ENCODE measurements at regions not wholly inside any gene's neighbourhood (a gene's known extent, or its start where the extent isn't known, plus 50 kb on each side); places are given as distances from the start of the nearest gene placed in this dataset.
"Not testable (repeated sequence)": the region's sequence is repeated elsewhere in the genome, so short reads cannot be mapped to it uniquely, and the experiment has no call there.

DNA sequence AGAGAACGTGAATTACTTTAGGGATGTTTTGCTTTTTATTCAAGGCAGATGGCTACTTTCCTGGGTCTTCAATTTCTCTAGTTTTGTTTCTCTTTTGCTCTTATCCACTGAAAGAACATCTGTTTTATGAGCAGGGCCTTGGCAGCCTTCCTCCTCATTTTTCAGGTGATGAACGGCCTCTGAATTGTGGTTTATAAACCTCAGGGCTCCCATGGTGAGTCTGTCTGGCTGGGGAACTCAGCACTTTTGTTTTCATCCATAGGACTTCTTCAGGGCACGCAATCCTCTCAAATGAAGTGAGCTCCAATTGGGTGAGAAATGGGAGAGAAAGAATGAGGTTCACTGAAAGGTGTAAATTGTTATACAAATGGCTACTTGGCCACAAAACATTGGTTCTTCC, 186.4 kb upstream of the ERCC4 start:
- TF ChIP-seq, protein P1, sequence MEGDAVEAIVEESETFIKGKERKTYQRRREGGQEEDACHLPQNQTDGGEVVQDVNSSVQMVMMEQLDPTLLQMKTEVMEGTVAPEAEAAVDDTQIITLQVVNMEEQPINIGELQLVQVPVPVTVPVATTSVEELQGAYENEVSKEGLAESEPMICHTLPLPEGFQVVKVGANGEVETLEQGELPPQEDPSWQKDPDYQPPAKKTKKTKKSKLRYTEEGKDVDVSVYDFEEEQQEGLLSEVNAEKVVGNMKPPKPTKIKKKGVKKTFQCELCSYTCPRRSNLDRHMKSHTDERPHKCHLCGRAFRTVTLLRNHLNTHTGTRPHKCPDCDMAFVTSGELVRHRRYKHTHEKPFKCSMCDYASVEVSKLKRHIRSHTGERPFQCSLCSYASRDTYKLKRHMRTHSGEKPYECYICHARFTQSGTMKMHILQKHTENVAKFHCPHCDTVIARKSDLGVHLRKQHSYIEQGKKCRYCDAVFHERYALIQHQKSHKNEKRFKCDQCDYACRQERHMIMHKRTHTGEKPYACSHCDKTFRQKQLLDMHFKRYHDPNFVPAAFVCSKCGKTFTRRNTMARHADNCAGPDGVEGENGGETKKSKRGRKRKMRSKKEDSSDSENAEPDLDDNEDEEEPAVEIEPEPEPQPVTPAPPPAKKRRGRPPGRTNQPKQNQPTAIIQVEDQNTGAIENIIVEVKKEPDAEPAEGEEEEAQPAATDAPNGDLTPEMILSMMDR (IDR thresholded peaks at IDR 0.05): no peak
- no peak overlapping the region for H3K9ac ChIP-seq
- no peak overlapping the region for H3K4me2 ChIP-seq (ENCODE audit: low read length)
- H3K27ac ChIP-seq: no peak overlapping the region
- H3K36me3 ChIP-seq (ENCODE audit: control insufficient read depth, insufficient read depth, low read length): no peaks in the 10 kb centered on the region
- no peak overlapping the region for H3K4me3 ChIP-seq (ENCODE audit: low read depth, low read length)
- no peaks in the 10 kb centered on the region for H3K9me3 ChIP-seq (ENCODE audit: control insufficient read depth, low read length)
- no peaks in the 10 kb centered on the region for H3K79me2 ChIP-seq
- H3K4me1 ChIP-seq: no peaks in the 10 kb centered on the region
- H3K27me3 ChIP-seq (ENCODE audit: control insufficient read depth, insufficient read depth, low read length): no peaks in the 10 kb centered on the region
- no peak overlapping the region for H2AFZ ChIP-seq

DNA sequence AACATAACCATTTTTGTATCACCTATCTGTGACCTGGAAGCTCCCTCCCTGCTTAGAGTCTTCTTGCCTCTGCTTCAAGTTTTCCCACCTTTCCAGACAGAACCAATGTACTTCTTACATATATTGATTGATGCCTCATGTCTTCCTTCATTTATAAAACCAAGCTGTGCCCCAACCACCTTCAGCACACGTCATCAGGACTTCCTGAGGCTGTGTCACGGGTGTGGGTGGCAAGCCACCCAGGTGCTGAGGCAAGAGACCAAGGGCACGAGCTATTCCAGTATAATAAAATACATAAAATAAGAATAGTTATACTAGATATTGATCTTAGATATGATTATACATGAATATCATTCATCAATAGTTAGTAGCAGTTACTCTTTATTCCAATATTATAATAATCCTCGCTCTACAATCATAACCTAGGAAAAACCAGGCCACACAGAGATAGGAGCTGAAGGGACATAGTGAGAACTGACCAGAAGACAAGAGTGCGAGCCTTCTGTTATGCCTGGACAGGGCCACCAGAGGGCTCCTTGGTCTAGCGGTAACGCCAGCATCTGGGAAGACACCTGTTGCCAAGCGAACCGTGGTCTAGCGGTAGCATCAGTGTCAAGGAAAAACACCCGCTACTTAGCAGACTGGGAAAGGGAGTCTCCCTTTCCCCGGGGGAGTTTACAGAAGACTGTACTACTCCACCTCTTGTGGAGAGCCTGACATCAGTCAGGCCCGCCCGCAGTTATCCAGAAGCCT, 180.2 kb upstream of the ERCC4 start:
- not testable (repeated sequence) for H3K4me1 ChIP-seq; H3K4me2 ChIP-seq (ENCODE audit: low read length); H2AFZ ChIP-seq; H3K27ac ChIP-seq; H3K4me3 ChIP-seq (ENCODE audit: low read depth, low read length); H3K9ac ChIP-seq; H3K9me3 ChIP-seq (ENCODE audit: control insufficient read depth, low read length); H3K36me3 ChIP-seq (ENCODE audit: control insufficient read depth, insufficient read depth, low read length); H3K27me3 ChIP-seq (ENCODE audit: control insufficient read depth, insufficient read depth, low read length); H3K79me2 ChIP-seq

DNA sequence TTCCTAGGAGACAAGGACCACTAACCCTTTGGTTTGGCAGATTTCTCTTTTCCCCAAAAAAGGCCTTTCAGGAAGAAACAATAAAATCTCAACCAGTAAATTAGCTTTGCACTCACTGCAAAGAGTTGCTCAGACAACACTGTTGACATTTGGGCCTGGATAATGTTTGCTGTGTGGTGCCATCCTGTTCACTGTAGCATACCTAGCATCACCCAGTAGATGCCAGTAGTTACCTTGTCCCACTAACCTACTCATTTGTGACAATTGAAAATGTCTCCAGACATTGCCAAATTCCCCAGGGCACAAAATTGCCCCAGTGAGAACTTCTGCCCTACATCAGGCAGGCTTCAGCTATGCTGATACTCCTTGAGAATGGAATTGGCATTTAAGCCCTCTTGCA, 177.0 kb upstream of the ERCC4 start:
- no peaks in the 10 kb centered on the region for H3K79me2 ChIP-seq
- H3K4me3 ChIP-seq (ENCODE audit: low read depth, low read length): no peak overlapping the region
- TF ChIP-seq, protein P1 (IDR thresholded peaks at IDR 0.05): no peak
- H3K4me2 ChIP-seq (ENCODE audit: low read length): no peak overlapping the region
- H3K27me3 ChIP-seq (ENCODE audit: control insufficient read depth, insufficient read depth, low read length): no peaks in the 10 kb centered on the region
- H3K4me1 ChIP-seq: no peaks in the 10 kb centered on the region
- H3K9ac ChIP-seq: no peak overlapping the region
- H2AFZ ChIP-seq: no peak overlapping the region
- no peaks in the 10 kb centered on the region for H3K9me3 ChIP-seq (ENCODE audit: control insufficient read depth, low read length)
- no peak overlapping the region for H3K27ac ChIP-seq
- no peaks in the 10 kb centered on the region for H3K36me3 ChIP-seq (ENCODE audit: control insufficient read depth, insufficient read depth, low read length)

DNA sequence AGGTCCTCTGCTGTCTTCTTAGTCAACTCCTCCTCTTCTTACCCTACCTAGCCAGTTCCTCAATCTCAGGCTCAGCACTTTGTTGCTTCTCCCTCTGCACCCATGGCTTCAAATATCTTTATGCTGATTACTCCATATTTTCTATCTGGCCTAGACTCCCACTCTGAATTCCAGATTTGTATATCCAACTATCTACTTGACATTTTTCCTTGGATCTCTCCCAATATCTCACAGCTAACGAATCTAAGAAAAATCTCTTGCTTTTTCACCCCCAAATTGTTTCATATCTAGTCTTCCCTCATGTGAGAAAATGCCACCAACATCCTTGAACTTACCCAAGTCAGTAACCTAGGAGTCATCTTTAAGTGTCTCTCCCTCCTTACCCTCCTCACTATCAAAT, 176.4 kb upstream of the ERCC4 start:
- Histone ChIP-seq H3K4me3 (ENCODE audit: low read depth, low read length) (no peak overlapping the region), H3K4me2 (ENCODE audit: low read length) (no peak overlapping the region), H3K4me1 (no peaks in the 10 kb centered on the region), H3K9ac (no peak overlapping the region), H3K36me3 (ENCODE audit: control insufficient read depth, insufficient read depth, low read length) (no peaks in the 10 kb centered on the region), H3K79me2 (no peaks in the 10 kb centered on the region), H3K27me3 (ENCODE audit: control insufficient read depth, insufficient read depth, low read length) (no peaks in the 10 kb centered on the region), H2AFZ (no peak overlapping the region), H3K27ac (no peak overlapping the region), H3K9me3 (ENCODE audit: control insufficient read depth, low read length) (no peaks in the 10 kb centered on the region)
- TF ChIP-seq, protein P1 (IDR thresholded peaks at IDR 0.05): no peak

DNA sequence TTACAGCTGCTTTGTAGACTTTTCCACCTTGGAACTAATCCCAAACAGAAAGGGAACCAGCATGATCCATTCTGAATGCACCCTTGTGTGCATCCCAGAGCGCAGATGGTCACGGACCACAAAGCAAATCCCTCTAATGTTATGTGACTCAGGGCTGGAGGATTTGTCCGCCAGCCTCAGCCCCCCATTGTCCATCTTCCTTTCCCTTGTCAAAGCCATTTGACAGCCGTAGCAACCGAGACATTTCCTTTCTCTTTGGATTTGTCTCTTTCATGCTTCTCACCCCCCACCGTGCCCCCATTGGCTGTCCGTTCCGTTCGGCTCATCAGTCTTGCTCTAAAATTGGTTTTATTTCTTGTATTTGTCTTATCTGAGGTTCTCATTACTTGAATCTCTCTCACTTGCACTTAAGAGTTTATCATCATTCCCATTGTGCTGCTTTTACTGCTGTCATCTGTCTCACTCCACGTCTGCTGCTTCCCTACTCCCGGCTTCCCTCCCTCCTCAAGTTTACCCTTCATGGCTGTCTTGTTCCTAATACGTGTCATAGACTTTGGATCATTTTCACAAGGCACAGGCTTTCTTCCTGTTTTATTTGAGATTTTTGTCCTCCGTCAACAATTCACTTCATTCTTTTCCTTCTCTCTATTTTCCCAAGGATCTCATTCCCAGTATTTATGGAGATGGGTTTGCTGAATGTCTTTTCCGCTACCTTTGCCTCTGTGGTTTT, 163.4 kb upstream of the ERCC4 start:
- no peaks in the 10 kb centered on the region for H3K79me2 ChIP-seq
- H3K27me3 ChIP-seq (ENCODE audit: control insufficient read depth, insufficient read depth, low read length): no peaks in the 10 kb centered on the region
- H3K9ac ChIP-seq: no peak overlapping the region
- H3K4me3 ChIP-seq (ENCODE audit: low read depth, low read length): no peak overlapping the region
- no peaks in the 10 kb centered on the region for H3K9me3 ChIP-seq (ENCODE audit: control insufficient read depth, low read length)
- H2AFZ ChIP-seq: no peak overlapping the region
- no peak overlapping the region for H3K4me2 ChIP-seq (ENCODE audit: low read length)
- no peak overlapping the region for H3K27ac ChIP-seq
- H3K4me1 ChIP-seq: no peaks in the 10 kb centered on the region
- TF ChIP-seq, protein P1 (IDR thresholded peaks at IDR 0.05): no peak
- H3K36me3 ChIP-seq (ENCODE audit: control insufficient read depth, insufficient read depth, low read length): no peaks in the 10 kb centered on the region
